ENCODE measurements at regions not wholly inside any gene's neighbourhood (a gene's known extent, or its start where the extent isn't known, plus 50 kb on each side); places are given as distances from the start of the nearest gene placed in this dataset.
A peak's percentile ranks its signal among the peaks of the same experiment; 100 is the strongest.

- TF ChIP-seq POLR2A (IDR thresholded peaks at IDR 0.05) (no peak), CTCF (IDR thresholded peaks at IDR 0.05) (no peak)
- Histone ChIP-seq H3K27ac (no peak overlapping the region), H3K4me1 (no peaks in the 10 kb centered on the region), H3K36me3 (no peaks in the 10 kb centered on the region), H3K9me3 (peaks cover 0 to 17% (median 2%) of the 10 kb centered on the region in 12 donors), H3K4me3 (no peak overlapping the region), H3K27me3 (no peaks in the 10 kb centered on the region)
- ATAC-seq: no peak
- DNase-seq: peak in 1 of 5 donors; percentile 16
- intact Hi-C loops (cut with DNase I): no loop called here
- 78 to 96% (median 88%) methylated on average over 3 to 4 of the region's 4 CpGs for WGBS, 4 donors
Measured at GRCh38 chr7:85866540-85866939, 679.7 kb upstream of the SEMA3D start.

GRCh38 chr7:85851571-85852193 lies 664.8 kb upstream of the SEMA3D start:
- 41 to 46% (median 44%) methylated on average over 6 of the region's 6 CpGs for WGBS, 4 donors
- H3K4me3 ChIP-seq: no peak overlapping the region
- TF ChIP-seq CTCF (IDR thresholded peaks at IDR 0.05) (peak in 9 of 12 donors; percentile 17 to 45 (median 25)), POLR2A (IDR thresholded peaks at IDR 0.05) (no peak)
- intact Hi-C loops (cut with DNase I): loop anchor here in 1 of 10 donors (5.0 kb wide), 1 partner anchor 819 kb away; no protein-coding TSS in a partner anchor
- ATAC-seq (no peak), DNase-seq (no peak)
- no peak overlapping the region for H3K27ac ChIP-seq
- H3K27me3 ChIP-seq: no peaks in the 10 kb centered on the region
- H3K4me1 ChIP-seq: no peaks in the 10 kb centered on the region
- H3K36me3 ChIP-seq: no peaks in the 10 kb centered on the region
- H3K9me3 ChIP-seq: no peaks in the 10 kb centered on the region

GRCh38 chr7:85850381-85850780 lies 663.5 kb upstream of the SEMA3D start:
- no peaks in the 10 kb centered on the region for H3K27me3 ChIP-seq
- H3K4me3 ChIP-seq: no peak overlapping the region
- H3K9me3 ChIP-seq: no peaks in the 10 kb centered on the region
- no peak for ATAC-seq
- no peak for DNase-seq
- H3K36me3 ChIP-seq: no peaks in the 10 kb centered on the region
- no peak overlapping the region for H3K27ac ChIP-seq
- TF ChIP-seq CTCF (IDR thresholded peaks at IDR 0.05) (no peak), POLR2A (IDR thresholded peaks at IDR 0.05) (no peak)
- 33 to 48% (median 41%) methylated on average over 1 of the region's 1 CpG for WGBS, 4 donors
- H3K4me1 ChIP-seq: no peaks in the 10 kb centered on the region
- intact Hi-C loops (cut with DNase I): loop anchor here in 1 of 10 donors (5.0 kb wide), 1 partner anchor 818 kb away; no protein-coding TSS in a partner anchor

GRCh38 chr7:85840554-85840953 lies 653.7 kb upstream of the SEMA3D start:
- 40 to 52% (median 46%) methylated on average over 6 of the region's 6 CpGs for WGBS, 4 donors
- DNase-seq (no peak), ATAC-seq (no peak)
- Histone ChIP-seq H3K4me1 (no peaks in the 10 kb centered on the region), H3K27me3 (peaks cover 0 to 5% (median 0%) of the 10 kb centered on the region in 9 donors), H3K4me3 (no peak overlapping the region), H3K36me3 (no peaks in the 10 kb centered on the region), H3K27ac (no peak overlapping the region), H3K9me3 (no peaks in the 10 kb centered on the region)
- intact Hi-C loops (cut with DNase I): loop anchor here in 2 of 10 donors (10.0 kb wide), 2 partner anchors 796 to 806 kb away; no protein-coding TSS in a partner anchor
- TF ChIP-seq POLR2A (IDR thresholded peaks at IDR 0.05) (no peak), CTCF (IDR thresholded peaks at IDR 0.05) (no peak)

Data from heart left ventricle (tissue), 16 donors.